GM21381 (cell line): ENCODE measurements at regions not wholly inside any gene's neighbourhood (a gene's known extent, or its start where the extent isn't known, plus 50 kb on each side); places are given as distances from the start of the nearest gene placed in this dataset.

ENCODE experiments used
- ATAC-seq: cut with Tn5 transposase; IDR thresholded peaks from one replicate; pipeline ENCODE4 v1.9.1; 2021; ENCODE audit warnings: mild to moderate bottlenecking, moderate library complexity; ENCODE audit not compliant: unreplicated experiment

- no peak for ATAC-seq
Observed at GRCh38 chr2:57862727-57863126, 183.9 kb upstream of the VRK2 start.

- ATAC-seq, result no peak
Observed at GRCh38 chr2:57864926-57865325, 181.7 kb upstream of the VRK2 start.

DNA sequence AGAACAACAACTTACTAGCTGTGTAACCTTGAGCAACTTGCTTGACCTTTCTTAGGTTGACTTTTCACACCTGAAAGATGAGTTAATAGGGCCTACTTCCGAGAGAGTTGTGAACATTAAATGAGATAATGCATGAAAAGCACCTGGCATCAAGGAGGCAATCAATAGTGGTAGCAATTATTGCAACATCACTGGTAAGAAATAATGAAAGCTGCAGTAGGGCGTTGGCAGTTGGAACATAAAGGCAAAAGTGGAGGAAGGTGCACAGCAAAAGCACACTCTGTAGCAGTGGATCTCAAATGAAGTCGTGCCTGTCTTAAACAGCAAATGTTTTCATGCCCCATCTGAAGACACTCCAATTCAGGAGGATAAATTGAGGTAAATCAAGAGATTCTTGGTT is 178.9 kb upstream of the VRK2 start:
- no peak for ATAC-seq

GRCh38 chr2:57868619-57869139 is 177.9 kb upstream of the VRK2 start:
- no peak for ATAC-seq

DNA sequence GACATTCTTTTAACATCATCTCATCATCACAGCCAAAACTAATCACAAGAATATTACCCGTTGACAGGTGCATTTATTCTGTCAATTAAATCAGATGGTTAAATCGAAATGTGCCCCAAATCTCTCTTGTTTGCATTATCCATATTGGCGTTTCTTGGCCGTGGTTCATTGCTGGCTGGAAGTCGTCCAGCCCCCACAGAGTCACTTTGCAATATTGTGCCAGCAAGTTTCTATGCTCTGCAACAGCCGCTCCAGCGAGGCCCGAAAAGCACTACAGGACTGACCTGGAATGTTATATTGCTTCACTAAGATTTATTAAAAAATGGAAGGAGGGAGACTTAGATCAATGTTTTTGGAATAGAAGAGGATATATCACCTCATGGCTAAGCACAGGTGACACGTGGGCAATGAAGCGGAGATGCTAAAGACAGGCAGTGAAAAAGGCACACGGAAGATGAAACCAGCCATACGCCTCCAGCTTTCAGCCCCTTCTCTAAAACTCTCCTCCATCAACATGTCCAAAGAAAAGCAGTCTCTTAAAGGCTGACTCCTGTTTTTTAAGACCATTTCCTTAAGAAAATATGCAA is 176.8 kb upstream of the VRK2 start:
- no peak for ATAC-seq

DNA sequence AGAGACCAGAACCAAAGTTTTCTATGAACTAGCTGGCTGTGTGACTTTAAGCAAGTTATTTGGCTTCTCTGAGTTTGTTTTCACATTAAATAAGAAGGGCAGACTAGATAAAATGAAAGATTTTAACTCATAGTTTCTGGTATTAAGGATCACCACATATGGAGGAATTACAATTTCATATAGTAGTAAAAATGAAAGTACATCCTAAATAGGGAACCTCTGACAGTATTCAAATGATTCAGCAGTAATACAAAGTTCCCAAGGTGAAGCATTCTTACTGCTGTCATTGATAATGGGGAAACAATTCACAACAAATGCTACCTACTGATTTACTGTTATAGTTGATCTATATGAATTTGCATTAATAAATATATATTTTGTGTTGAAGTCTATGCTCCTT is 170.3 kb upstream of the VRK2 start:
- ATAC-seq, result peak; percentile 45

DNA sequence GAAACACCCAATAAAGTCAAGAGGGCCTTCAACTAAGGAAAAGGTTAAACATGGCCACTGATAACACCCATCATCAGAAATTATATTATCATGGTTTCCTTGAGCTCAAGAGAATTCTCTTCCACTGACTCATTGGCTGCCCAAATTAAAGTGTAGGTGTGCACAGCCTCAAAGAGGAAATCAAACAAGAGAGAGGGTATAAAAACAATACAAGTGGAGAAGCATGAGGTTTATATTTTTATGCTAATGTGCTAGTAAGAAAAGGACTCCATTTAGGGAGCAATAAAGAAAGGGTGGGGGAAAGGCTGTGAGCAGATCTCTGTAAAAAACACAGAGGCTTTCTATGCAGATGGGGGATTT is 168.8 kb upstream of the VRK2 start:
- ATAC-seq, result no peak

DNA sequence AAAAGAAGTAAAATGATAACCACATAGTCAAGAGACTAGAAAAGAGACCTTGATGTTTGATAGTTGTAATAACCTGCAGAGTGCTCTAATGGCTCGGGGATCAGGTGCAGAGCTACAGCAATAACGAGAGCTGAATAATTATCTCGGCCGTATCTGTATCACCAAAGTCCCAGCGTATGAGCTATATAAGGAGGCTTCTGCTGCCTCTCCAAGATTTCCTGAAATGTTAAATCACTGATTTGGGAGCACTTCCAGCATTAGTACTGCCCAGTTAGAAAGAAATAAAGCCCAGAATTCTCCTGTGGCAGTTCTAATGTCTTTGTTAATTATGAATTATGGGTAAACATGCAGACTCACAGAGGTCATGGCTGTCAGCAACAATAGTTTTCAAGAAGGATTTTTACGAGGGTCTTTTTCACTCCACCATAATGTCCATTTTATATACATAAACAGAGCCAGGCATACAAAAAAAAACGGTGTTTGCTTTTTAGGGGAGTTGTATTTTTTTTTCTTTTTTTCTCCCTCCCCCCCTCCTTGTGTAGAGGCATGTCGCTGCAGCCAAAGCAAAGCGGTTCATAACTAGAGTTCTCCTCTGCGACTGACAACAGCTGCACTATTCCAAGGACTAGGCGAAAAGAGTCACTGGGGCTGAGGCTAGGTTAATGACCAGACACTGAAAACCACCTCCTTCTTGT is 168.3 kb upstream of the VRK2 start:
- ATAC-seq, result no peak

DNA sequence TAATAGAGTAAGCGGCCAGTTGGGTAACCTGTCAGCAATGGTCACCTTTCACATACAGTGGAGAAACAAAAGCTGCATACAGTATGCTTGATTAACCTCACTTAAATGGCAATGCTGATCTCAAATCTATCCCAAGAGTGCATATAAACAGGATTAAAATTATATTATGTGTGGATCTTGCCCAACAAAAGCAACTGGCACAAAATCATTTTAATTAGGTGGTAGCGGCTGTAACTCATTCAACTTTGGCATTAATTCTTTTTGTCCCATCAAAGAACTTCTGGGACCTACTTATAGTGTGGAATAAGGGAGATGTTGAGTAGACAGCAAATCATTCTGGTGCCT is 167.8 kb upstream of the VRK2 start:
- ATAC-seq, result no peak

GRCh38 chr2:57880446-57880845 is 166.2 kb upstream of the VRK2 start:
- no peak for ATAC-seq

GRCh38 chr2:57880967-57881366 is 165.6 kb upstream of the VRK2 start:
- ATAC-seq, result no peak

GRCh38 chr2:57881998-57882888 is 164.4 kb upstream of the VRK2 start:
- no peak for ATAC-seq

- no peak for ATAC-seq
Observed at GRCh38 chr2:57882895-57883515, 163.6 kb upstream of the VRK2 start.

DNA sequence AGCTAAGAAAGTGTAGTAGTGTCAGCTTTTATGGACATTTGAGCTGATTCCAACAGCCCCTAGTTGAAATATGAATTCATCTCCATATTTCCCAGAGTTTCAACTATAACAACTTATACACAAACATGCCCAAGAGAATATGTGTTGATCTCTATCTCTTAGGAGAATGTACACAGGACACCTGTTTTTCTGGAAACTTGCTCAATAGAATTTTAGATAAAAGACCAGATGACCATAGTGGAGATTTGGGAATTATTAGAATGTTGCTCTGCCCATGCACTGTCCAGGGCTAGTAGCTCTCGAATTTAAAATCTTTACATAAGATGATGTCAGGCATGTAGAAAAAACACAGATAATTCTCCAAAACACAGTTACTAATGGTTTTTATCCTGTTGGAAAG is 162.3 kb upstream of the VRK2 start:
- ATAC-seq, result no peak

DNA sequence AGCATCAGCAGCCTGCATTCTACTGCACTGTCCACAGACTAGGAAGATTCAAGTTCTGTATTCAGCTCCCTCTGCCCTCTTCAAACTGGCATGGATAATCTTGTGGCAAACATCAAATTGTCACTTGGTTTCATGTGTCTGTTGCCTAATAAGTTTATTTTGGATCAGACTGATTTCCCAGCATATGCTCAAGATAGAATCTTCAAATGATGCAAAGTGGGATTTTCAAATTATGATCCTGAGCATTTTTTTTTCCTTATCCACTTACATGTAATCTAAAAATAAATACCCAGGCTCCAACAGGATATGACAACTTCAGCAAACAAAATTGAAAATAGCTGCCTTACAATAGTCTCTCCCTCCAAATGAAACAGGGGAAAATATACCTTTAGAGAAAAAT is 160.9 kb upstream of the VRK2 start:
- no peak for ATAC-seq

GRCh38 chr2:57886161-57886786 is 160.3 kb upstream of the VRK2 start:
- no peak for ATAC-seq

- ATAC-seq, result no peak
Observed at GRCh38 chr2:57888463-57888862, 158.1 kb upstream of the VRK2 start.

DNA sequence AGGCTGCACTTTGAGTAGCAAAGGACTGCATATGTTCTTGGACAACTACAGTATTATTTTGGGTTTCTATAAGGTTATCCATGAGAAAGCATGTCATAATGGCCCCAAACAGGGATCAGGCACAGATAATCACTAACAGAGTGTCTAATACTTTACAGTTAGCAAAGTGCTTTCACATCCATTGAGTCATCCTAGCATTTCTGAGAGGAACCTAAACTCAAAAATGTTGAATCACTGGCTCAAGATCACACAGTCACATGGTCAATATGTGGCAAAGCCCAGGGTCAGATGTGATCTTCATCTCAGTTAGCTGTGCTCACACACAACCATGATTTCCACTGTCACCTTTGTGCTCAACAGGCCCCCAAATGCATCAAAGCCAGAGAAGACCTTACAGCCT is 156.1 kb upstream of the VRK2 start:
- peak; percentile 37 for ATAC-seq

- ATAC-seq, result no peak
Observed at GRCh38 chr2:57891086-57891712, 155.4 kb upstream of the VRK2 start.

DNA sequence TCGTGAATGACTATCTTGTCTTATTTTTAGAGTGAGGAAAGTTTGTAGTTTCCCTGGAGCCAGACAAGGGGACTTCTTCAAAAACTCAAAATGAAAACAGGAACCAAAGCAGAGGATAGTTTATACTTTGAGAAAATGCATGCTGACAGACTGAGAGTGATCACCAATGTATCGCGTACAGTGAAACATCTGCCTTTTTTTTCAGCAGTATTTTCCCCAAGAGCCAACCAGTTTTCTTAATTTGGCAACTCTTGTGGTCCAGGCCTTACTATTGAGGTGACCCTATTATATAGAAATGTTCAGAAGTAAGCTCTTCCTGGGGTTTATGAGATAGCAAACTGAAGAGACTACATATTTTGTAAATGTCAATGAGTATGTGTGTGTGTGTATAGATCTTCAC is 153.7 kb upstream of the VRK2 start:
- peak; percentile 73 for ATAC-seq

GRCh38 chr2:57893347-57893746 is 153.3 kb upstream of the VRK2 start:
- ATAC-seq, result no peak
